Erythroblast (primary cell): ENCODE measurements at regions not wholly inside any gene's neighbourhood (a gene's known extent, or its start where the extent isn't known, plus 50 kb on each side); places are given as distances from the start of the nearest gene placed in this dataset.

Experiments
- GATA1 ChIP-seq: IDR thresholded peaks from 2 replicates; pipeline ENCODE4 v1.6.1; 2011; ENCODE audit warnings: low read depth, mild to moderate bottlenecking, control low read depth, low read length, moderate library complexity
- POLR2A ChIP-seq: IDR thresholded peaks from 2 replicates; pipeline ENCODE4 v1.6.1; 2011; ENCODE audit warnings: mild to moderate bottlenecking, low read length

GRCh38 chr9:78954286-78954685 lies 617.5 kb upstream of the TLE4 start:
- TF ChIP-seq POLR2A = no peak
- no peak for TF ChIP-seq GATA1
